ENCODE measurements at regions not wholly inside any gene's neighbourhood (a gene's known extent, or its start where the extent isn't known, plus 50 kb on each side); places are given as distances from the start of the nearest gene placed in this dataset.

GRCh38 chr16:79786389-79786788 is 185.9 kb upstream of the MAF start:
- ATAC-seq = no peak
- intact Hi-C loops (cut with DNase I) = no loop called here

GRCh38 chr16:79784007-79784406 is 183.5 kb upstream of the MAF start:
- intact Hi-C loops (cut with DNase I) = no loop called here
- no peak for ATAC-seq

More at GRCh38 chr16:79786389-79786788, 185.9 kb upstream of the MAF start:
- DNase-seq (ENCODE audit: low spot score) = no peak

GRCh38 chr16:79777679-79778078 is 177.1 kb upstream of the MAF start:
- DNase-seq (ENCODE audit: low spot score) (no peak), ATAC-seq (no peak)
- intact Hi-C loops (cut with DNase I) = no loop called here

More at GRCh38 chr16:79784007-79784406, 183.5 kb upstream of the MAF start:
- no peak for DNase-seq (ENCODE audit: low spot score)

- peak; percentile 99 for ATAC-seq
- no peak for DNase-seq (ENCODE audit: low spot score)
- intact Hi-C loops (cut with DNase I) = no loop called here
Measured at GRCh38 chr16:79776243-79776847, 175.8 kb upstream of the MAF start.

DNA sequence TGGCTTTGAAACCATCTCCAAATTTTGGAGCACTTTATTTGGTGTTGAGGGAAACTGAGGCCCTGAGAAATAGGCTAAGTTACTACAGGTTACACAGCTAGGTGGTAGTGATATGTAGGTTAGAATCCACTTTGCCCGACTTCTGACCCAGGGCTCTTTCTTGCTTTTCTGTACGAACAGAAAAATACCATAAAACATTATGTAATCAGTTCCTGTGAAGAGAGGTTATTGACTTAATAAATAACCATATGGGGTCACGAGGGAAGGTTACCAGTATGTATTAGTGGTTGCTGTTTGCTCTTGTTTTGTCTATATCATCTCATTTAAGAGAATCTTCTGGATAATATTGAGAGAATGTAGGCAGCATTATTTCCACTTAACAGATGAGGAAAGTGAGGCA is 172.2 kb upstream of the MAF start:
- ATAC-seq (no peak), DNase-seq (ENCODE audit: low spot score) (no peak)
- intact Hi-C loops (cut with DNase I) = no loop called here

GRCh38 chr16:79772048-79772447 is 171.5 kb upstream of the MAF start:
- intact Hi-C loops (cut with DNase I) = no loop called here
- DNase-seq (ENCODE audit: low spot score) (no peak), ATAC-seq (no peak)

DNA sequence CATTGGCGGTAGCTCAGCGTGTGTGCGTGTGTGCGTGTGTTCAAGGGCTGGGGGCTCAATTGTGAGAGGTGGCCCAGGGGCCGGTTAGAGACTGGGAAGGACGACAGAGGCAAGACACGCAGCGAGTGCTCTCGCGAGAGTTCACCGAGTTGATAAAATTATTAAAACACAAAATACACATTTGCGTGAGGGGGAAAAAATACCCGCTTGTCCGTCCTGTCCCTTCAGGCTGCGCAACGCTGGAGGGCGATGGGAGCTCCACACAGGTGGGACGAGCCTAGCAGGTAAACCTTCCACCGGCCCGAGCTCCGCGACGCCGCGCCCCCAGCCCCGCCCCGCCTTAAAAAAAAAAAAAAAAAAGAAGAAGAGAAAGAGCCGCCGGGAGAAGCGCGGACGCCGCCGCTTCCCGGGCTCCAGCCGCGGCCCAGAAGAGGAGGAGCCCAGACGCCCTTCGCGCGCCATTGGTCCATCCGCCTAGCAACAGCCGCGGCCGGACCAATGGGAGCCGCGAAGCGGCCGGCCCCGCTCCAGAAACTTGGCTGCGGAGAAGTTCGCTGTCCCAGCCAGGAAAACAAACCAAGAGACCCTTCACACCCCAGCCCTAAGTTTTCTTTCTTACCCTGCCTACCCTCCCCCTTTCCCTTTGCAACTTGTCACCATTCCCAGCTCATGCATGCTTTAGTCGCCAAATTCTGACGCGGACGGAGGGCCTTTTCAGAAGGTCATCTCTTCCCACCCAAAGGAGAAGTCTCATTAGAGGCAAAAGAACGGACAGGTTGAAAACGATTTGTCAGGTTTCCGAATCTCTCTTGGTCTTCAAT is 169.9 kb upstream of the MAF start:
- peak; percentile 98 for ATAC-seq
- intact Hi-C loops (cut with DNase I) = no loop called here
- DNase-seq (ENCODE audit: low spot score) = peak; percentile 94

GRCh38 chr16:79769928-79770243 is 169.3 kb upstream of the MAF start:
- DNase-seq (ENCODE audit: low spot score) = no peak
- intact Hi-C loops (cut with DNase I) = no loop called here
- ATAC-seq = no peak

DNA sequence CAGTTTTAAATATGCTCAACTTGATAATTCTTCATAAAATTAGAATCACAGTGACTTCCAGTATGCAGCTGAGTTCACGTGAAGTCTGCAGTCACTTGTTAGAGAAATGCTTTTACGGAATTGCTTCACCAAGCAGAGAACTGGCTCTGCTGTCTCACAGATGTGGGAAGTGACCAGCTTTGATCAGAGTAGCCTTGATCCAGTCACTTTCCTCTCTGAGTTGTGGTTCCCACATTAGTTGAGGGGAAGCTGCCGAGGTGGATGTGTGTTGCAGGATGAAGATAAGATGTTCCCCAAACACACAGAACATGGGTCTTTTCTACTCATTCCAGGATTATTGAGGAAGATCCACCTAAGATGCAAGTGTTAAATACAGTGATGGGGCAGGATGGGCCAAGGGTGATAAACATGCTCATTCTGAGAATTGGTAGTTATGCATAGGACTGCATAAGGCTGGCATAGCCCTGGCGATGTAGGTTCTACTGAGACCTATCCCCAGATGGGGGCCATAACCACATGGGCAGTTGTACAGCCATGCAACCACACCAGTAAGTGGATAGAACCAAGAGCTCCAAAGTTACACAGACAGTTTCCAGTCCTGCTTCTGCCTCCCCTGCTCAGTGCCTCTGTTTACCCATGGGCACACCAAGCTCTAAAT is 168.9 kb upstream of the MAF start:
- no peak for DNase-seq (ENCODE audit: low spot score)
- no peak for ATAC-seq
- intact Hi-C loops (cut with DNase I) = no loop called here

GRCh38 chr16:79768276-79768970 is 167.9 kb upstream of the MAF start:
- DNase-seq (ENCODE audit: low spot score) (no peak), ATAC-seq (peak; percentile 35)
- intact Hi-C loops (cut with DNase I) = no loop called here

DNA sequence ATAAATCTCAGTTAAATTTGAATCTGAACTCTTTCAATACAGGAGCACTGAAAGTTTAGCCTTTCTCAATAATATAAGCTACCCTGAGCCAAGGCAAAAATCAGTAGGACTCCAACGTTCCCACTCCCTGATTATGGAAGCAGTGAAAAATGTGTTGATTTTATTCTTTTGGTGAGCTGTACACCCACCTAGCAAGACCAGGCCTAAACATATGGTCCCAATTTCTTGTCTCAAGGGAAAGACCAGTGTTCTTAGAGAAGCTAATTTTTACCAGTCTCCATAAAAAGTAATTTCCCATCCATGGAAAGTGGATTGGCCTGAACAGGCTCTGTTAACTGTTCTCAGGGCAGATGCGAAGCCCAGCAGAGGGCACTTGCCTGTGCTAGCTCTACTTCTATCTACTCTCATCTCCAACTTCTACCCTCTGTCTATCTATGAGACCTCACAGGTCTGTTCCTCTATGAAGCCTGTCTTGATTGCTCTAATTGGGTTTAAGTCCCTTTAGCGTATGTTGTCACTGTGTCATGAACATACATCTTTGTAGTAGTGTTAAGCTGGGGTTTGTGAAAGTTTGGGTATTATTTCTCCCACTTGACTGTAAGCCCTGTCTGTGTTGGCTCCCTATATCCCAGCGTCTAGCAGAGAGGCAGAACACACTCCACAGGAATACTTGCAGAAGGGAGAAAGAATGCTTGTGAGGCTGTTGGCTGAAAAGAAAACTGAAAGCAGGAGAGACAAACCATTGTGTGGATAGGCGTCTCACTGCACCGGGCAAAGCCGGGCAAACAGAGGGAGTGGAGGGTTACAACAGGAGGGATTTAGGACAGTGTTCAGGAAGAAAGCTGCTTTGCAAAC is 167.1 kb upstream of the MAF start:
- intact Hi-C loops (cut with DNase I) = no loop called here
- DNase-seq (ENCODE audit: low spot score) (no peak), ATAC-seq (peak; percentile 60)

DNA sequence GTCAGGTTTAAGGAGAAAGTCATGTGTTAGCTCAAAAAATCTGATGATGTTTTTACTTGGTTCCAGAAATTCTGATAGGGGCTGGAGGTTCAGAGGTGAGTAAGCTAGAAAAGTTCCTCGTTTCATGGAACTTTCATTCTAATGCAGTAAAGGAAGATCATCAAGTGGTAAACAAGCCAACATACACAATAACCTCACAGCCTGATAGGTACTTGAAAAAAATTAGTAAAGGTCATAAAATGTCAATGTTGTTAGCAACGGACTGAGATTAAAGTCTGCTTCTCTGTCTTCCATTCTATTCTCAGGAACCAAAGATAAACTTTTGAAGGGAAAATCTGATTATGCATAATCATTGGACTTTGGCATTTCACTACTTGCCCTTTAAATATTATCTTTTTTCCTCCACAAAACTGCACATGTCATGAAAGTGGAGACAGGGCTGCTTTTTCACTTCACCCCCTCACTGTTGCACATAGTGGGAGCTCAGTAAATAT is 165.4 kb upstream of the MAF start:
- ATAC-seq = no peak
- intact Hi-C loops (cut with DNase I) = no loop called here

GRCh38 chr16:79765431-79765830 is 164.9 kb upstream of the MAF start:
- DNase-seq (ENCODE audit: low spot score) (no peak), ATAC-seq (no peak)
- intact Hi-C loops (cut with DNase I) = no loop called here

More for the DNA sequence above, 165.4 kb upstream of the MAF start:
- DNase-seq (ENCODE audit: low spot score) = no peak

- DNase-seq (ENCODE audit: low spot score) (no peak), ATAC-seq (no peak)
- intact Hi-C loops (cut with DNase I) = no loop called here
Measured at GRCh38 chr16:79764415-79765110, 164.0 kb upstream of the MAF start.

GRCh38 chr16:79762217-79762616 is 161.7 kb upstream of the MAF start:
- intact Hi-C loops (cut with DNase I) = no loop called here
- ATAC-seq = no peak
- DNase-seq (ENCODE audit: low spot score) = no peak

GRCh38 chr16:79758615-79759346 is 158.2 kb upstream of the MAF start:
- no peak for DNase-seq (ENCODE audit: low spot score)
- intact Hi-C loops (cut with DNase I) = loop anchor here (1.0 kb wide), 1 partner anchor 24 kb away; no protein-coding TSS in a partner anchor
- no peak for ATAC-seq

GRCh38 chr16:79757968-79758367 is 157.4 kb upstream of the MAF start:
- ATAC-seq = no peak
- intact Hi-C loops (cut with DNase I) = loop anchor here (1.0 kb wide), 1 partner anchor 24 kb away; no protein-coding TSS in a partner anchor
- no peak for DNase-seq (ENCODE audit: low spot score)
